Gastroesophageal sphincter (tissue), 3 donors: ENCODE measurements at regions not wholly inside any gene's neighbourhood (a gene's known extent, or its start where the extent isn't known, plus 50 kb on each side); places are given as distances from the start of the nearest gene placed in this dataset.

Experiments
- POLR2AphosphoS5 ChIP-seq: sonication (generic); formaldehyde crosslinking; IDR thresholded peaks from one replicate; pipeline ENCODE4 v1.6.1; 2017; ENCODE audit warnings: antibody characterized with exemption
- TF ChIP-seq, protein P1 (sequence below), 4 experiments: fragments of 200-600 bp in 2 of 4; fragments of 450-650 bp in 2 of 4; sonication (generic) in 1 of 4; IDR thresholded peaks; one replicate each; pipeline ENCODE4 v1.5.1; 2017 to 2019; ENCODE audit warnings: antibody characterized with exemption in 4 of 4, mild to moderate bottlenecking in 2 of 4, moderate library complexity in 2 of 4

DNA sequence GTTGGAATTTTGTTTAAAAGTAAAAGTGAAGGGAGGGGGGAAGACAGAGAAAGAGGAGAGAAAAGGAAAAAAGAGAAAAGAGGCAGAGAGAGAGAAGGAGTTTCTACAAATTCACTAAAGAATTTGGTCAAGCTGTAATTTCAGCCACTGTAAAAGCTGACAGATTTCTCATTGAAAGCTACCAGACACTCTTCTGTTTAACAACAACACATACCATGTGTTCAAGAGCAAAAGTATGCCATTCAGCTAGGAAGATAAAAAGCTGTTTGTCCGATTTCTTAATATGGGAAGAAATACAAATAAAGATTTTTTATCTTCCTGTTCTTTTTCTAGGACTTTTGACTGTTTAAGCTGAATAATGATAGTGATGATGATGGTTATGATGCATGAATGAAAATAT lies 204.8 kb upstream of the RSPO3 start:
- TF ChIP-seq, protein P1, sequence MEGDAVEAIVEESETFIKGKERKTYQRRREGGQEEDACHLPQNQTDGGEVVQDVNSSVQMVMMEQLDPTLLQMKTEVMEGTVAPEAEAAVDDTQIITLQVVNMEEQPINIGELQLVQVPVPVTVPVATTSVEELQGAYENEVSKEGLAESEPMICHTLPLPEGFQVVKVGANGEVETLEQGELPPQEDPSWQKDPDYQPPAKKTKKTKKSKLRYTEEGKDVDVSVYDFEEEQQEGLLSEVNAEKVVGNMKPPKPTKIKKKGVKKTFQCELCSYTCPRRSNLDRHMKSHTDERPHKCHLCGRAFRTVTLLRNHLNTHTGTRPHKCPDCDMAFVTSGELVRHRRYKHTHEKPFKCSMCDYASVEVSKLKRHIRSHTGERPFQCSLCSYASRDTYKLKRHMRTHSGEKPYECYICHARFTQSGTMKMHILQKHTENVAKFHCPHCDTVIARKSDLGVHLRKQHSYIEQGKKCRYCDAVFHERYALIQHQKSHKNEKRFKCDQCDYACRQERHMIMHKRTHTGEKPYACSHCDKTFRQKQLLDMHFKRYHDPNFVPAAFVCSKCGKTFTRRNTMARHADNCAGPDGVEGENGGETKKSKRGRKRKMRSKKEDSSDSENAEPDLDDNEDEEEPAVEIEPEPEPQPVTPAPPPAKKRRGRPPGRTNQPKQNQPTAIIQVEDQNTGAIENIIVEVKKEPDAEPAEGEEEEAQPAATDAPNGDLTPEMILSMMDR (IDR thresholded peaks at IDR 0.05) = no peak
- TF ChIP-seq POLR2AphosphoS5 = no peak
